K562 (cell line): ENCODE measurements at regions not wholly inside any gene's neighbourhood (a gene's known extent, or its start where the extent isn't known, plus 50 kb on each side); places are given as distances from the start of the nearest gene placed in this dataset.

Experiments
- CHAMP1 ChIP-seq: fragments of 450-650 bp; IDR thresholded peaks from 2 replicates; pipeline ENCODE4 v1.6.1; 2016; ENCODE audit warnings: mild to moderate bottlenecking
- E2F4 ChIP-seq: sonication (generic); formaldehyde crosslinking; IDR thresholded peaks from 2 replicates; pipeline ENCODE4 v1.8.0; 2022; ENCODE audit warnings: mild to moderate bottlenecking, low read depth, missing genetic modification reagents
- EP300 ChIP-seq: IDR thresholded peaks from 2 replicates; pipeline ENCODE4 v1.6.1; 2012; ENCODE audit warnings: low read length, improper control_type of control experiment
- FOS ChIP-seq: IDR thresholded peaks from 3 replicates; pipeline ENCODE4 v1.6.1; 2011; ENCODE audit not compliant: insufficient read length; ENCODE audit errors: extremely low read depth
- HDAC2 ChIP-seq: fragments of 450-650 bp; IDR thresholded peaks from 2 replicates; pipeline ENCODE4 v1.6.1; 2016; ENCODE audit warnings: mild to moderate bottlenecking
- IRF2 ChIP-seq: sonication (generic); formaldehyde crosslinking; IDR thresholded peaks from 2 replicates; pipeline ENCODE4 v1.8.1; 2022; ENCODE audit warnings: mild to moderate bottlenecking, missing genetic modification reagents
- KAT7 ChIP-seq: sonication (generic); formaldehyde crosslinking; IDR thresholded peaks from 2 replicates; pipeline ENCODE4 v1.8.0; 2022; ENCODE audit warnings: missing genetic modification reagents, mild to moderate bottlenecking, borderline replicate concordance
- MECOM ChIP-seq: fragments of 250-450 bp; sonication (Bioruptor Pico); IDR thresholded peaks from 2 replicates; pipeline ENCODE4 v1.8.0; 2022; ENCODE audit warnings: inconsistent platforms
- TCF7 ChIP-seq: sonication (generic); IDR thresholded peaks from 2 replicates; pipeline ENCODE4 v1.6.1; 2016; ENCODE audit warnings: antibody characterized with exemption, borderline replicate concordance
- XRCC5 ChIP-seq: fragments of 200-400 bp; formaldehyde crosslinking; IDR thresholded peaks from 2 replicates; pipeline ENCODE4 v1.6.1; 2017; ENCODE audit warnings: low read depth, mild to moderate bottlenecking, low read length
- ZNF121 ChIP-seq: sonication (generic); formaldehyde crosslinking; conservative IDR thresholded peaks from 2 replicates; pipeline ENCODE4 v1.8.0; 2022; ENCODE audit warnings: missing genetic modification reagents
- ZNF512 ChIP-seq: IDR thresholded peaks from 2 replicates; pipeline ENCODE4 v1.6.1; 2016; ENCODE audit warnings: missing genetic modification characterization, missing compliant biosample characterization

GRCh38 chr2:142649581-142649980 is 227.9 kb upstream of the KYNU start:
- TF ChIP-seq XRCC5 (no peak), MECOM (CRISPR knock-in tag) (no peak), KAT7 (CRISPR knock-in tag) (no peak), ZNF512 (tag) (no peak), FOS (no peak), ZNF121 (no peak), IRF2 (CRISPR knock-in tag) (no peak), HDAC2 (no peak), CHAMP1 (no peak), EP300 (no peak), E2F4 (CRISPR knock-in tag) (no peak), TCF7 (no peak)
